IPS-20b (cell line): ENCODE measurements at regions not wholly inside any gene's neighbourhood (a gene's known extent, or its start where the extent isn't known, plus 50 kb on each side); places are given as distances from the start of the nearest gene placed in this dataset.

ENCODE experiments used
- H3K27ac ChIP-seq: one replicate; pipeline ENCODE4 v1.5.1; 2013; ENCODE audit warnings: low read length
- H3K27me3 ChIP-seq: 2 replicates; pipeline ENCODE4 v1.6.1; 2013; ENCODE audit warnings: mild to moderate bottlenecking, low read length, inconsistent platforms; ENCODE audit not compliant: insufficient read depth
- H3K36me3 ChIP-seq: 2 replicates; pipeline ENCODE4 v1.6.1; 2013; ENCODE audit warnings: low read depth, mild to moderate bottlenecking, inconsistent platforms, low read length, moderate library complexity; ENCODE audit not compliant: insufficient read depth
- H3K4me1 ChIP-seq: 2 replicates; pipeline ENCODE4 v1.6.1; 2013; ENCODE audit warnings: mild to moderate bottlenecking, control low read depth, inconsistent platforms, low read length, moderate library complexity; ENCODE audit not compliant: insufficient read depth
- H3K4me3 ChIP-seq: 2 replicates; pipeline ENCODE4 v1.5.1; 2013; ENCODE audit warnings: mild to moderate bottlenecking, low read length, inconsistent platforms
- H3K9ac ChIP-seq: 2 replicates; pipeline ENCODE4 v1.6.1; 2013; ENCODE audit warnings: low read depth, mild to moderate bottlenecking, inconsistent platforms, low read length, moderate library complexity
- H3K9me3 ChIP-seq: 2 replicates; pipeline ENCODE4 v1.6.1; 2013; ENCODE audit warnings: mild to moderate bottlenecking, low read depth, low read length, inconsistent platforms; ENCODE audit not compliant: insufficient read depth

- H3K9me3 ChIP-seq, result no peaks in the 10 kb centered on the region
- H3K4me3 ChIP-seq, result no peak overlapping the region
- H3K9ac ChIP-seq, result no peak overlapping the region
- H3K27me3 ChIP-seq, result no peaks in the 10 kb centered on the region
- H3K4me1 ChIP-seq, result peaks cover 6% of the 10 kb centered on the region; the same call in 1 of the 2 replicates
- no peak overlapping the region for H3K27ac ChIP-seq
- no peaks in the 10 kb centered on the region for H3K36me3 ChIP-seq
These were observed 92.0 kb upstream of the GULP1 start for GRCh38 chr2:188199716-188200128.

DNA sequence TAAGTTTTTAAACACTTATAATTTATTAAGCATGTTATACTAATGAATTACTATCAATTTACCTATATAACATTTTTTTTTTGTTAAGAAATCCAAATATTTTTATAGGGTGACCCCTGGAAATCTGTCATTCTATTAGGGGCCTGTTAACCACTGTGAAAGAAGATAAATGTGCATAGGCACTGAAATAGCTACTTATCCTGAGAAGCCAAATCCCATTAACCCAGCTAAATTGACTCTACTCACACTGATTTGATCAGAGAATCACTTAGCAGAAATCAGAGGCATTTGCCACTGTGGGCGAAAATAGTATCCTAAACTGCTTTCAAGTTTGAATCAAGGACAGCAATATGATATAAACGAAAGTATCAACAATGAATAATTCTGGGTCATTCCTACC is 90.0 kb upstream of the GULP1 start:
- no peak overlapping the region for H3K27ac ChIP-seq

DNA sequence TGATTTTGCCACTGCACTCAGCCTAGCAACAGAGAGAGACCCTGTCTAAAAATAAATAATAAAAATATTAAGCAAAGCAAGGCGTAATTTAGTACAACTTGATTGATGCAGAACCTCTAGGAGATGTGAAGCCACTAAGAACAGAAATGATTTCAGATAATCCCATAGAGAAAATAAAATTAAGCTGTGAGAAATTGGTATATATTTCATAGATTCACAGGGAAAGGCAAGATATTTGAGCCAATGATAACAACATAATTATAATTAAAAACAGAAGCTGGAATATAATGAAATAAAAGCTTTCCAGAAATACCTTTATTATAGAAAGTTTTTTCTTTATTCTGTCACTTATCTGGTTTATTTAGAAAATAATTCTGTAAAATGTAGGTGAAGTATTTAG is 88.9 kb upstream of the GULP1 start:
- Histone ChIP-seq H3K36me3 (no peaks in the 10 kb centered on the region), H3K4me1 (no peaks in the 10 kb centered on the region), H3K27me3 (no peaks in the 10 kb centered on the region), H3K27ac (no peak overlapping the region), H3K9me3 (no peaks in the 10 kb centered on the region), H3K4me3 (no peak overlapping the region), H3K9ac (no peak overlapping the region)

More for the DNA sequence above, 90.0 kb upstream of the GULP1 start:
- no peaks in the 10 kb centered on the region for H3K27me3 ChIP-seq
- peaks cover 3% of the 10 kb centered on the region; the same call in 1 of the 2 replicates for H3K4me1 ChIP-seq
- H3K9ac ChIP-seq, result no peak overlapping the region
- no peaks in the 10 kb centered on the region for H3K9me3 ChIP-seq
- no peak overlapping the region for H3K4me3 ChIP-seq
- H3K36me3 ChIP-seq, result no peaks in the 10 kb centered on the region

- Histone ChIP-seq H3K27ac (no peak overlapping the region), H3K9ac (no peak overlapping the region), H3K36me3 (no peaks in the 10 kb centered on the region), H3K4me1 (no peaks in the 10 kb centered on the region), H3K9me3 (no peaks in the 10 kb centered on the region), H3K27me3 (no peaks in the 10 kb centered on the region), H3K4me3 (no peak overlapping the region)
These were observed 87.9 kb upstream of the GULP1 start for GRCh38 chr2:188203776-188204175.

DNA sequence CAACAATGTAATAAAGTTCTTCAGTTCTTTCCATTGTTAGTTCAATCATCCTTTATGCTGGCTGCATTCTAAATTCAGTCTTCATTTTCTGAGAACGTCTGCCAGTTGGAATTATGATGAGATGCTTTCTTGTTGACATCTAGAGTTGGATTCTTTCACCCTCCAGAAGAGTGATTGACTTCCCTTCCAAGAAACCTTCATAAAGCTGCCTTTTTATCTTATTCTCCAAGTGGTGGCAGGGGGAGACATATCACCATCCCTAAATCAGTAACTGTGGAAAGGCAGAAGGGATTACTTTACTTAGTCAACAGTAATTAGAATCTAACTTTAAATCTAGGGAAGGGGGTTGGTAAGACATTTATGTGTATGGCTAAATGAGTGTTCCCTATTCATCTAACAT is 86.8 kb upstream of the GULP1 start:
- H3K27ac ChIP-seq, result no peak overlapping the region
- H3K9ac ChIP-seq, result no peak overlapping the region
- H3K9me3 ChIP-seq, result no peaks in the 10 kb centered on the region
- H3K4me3 ChIP-seq, result no peak overlapping the region
- no peaks in the 10 kb centered on the region for H3K4me1 ChIP-seq
- no peaks in the 10 kb centered on the region for H3K27me3 ChIP-seq
- H3K36me3 ChIP-seq, result no peaks in the 10 kb centered on the region

- Histone ChIP-seq H3K36me3 (no peaks in the 10 kb centered on the region), H3K27me3 (no peaks in the 10 kb centered on the region), H3K4me3 (no peak overlapping the region), H3K27ac (no peak overlapping the region), H3K4me1 (no peaks in the 10 kb centered on the region), H3K9ac (no peak overlapping the region), H3K9me3 (no peaks in the 10 kb centered on the region)
These were observed 84.1 kb upstream of the GULP1 start for GRCh38 chr2:188207554-188207953.

GRCh38 chr2:188209218-188209617 is 82.5 kb upstream of the GULP1 start:
- Histone ChIP-seq H3K9me3 (no peaks in the 10 kb centered on the region), H3K27me3 (no peaks in the 10 kb centered on the region), H3K4me1 (no peaks in the 10 kb centered on the region), H3K4me3 (no peak overlapping the region), H3K9ac (no peak overlapping the region), H3K27ac (no peak overlapping the region), H3K36me3 (no peaks in the 10 kb centered on the region)

- H3K36me3 ChIP-seq, result no peaks in the 10 kb centered on the region
- H3K27me3 ChIP-seq, result no peaks in the 10 kb centered on the region
- no peaks in the 10 kb centered on the region for H3K4me1 ChIP-seq
- no peaks in the 10 kb centered on the region for H3K9me3 ChIP-seq
- no peak overlapping the region for H3K27ac ChIP-seq
- no peak overlapping the region for H3K4me3 ChIP-seq
- no peak overlapping the region for H3K9ac ChIP-seq
These were observed 74.4 kb upstream of the GULP1 start for GRCh38 chr2:188217264-188217663.

- Histone ChIP-seq H3K27me3 (no peaks in the 10 kb centered on the region), H3K27ac (no peak overlapping the region), H3K9me3 (no peaks in the 10 kb centered on the region), H3K4me1 (no peaks in the 10 kb centered on the region), H3K36me3 (no peaks in the 10 kb centered on the region), H3K4me3 (no peak overlapping the region), H3K9ac (no peak overlapping the region)
These were observed 72.1 kb upstream of the GULP1 start for GRCh38 chr2:188219541-188219940.

GRCh38 chr2:188220535-188220934 is 71.1 kb upstream of the GULP1 start:
- no peaks in the 10 kb centered on the region for H3K36me3 ChIP-seq
- no peak overlapping the region for H3K4me3 ChIP-seq
- no peaks in the 10 kb centered on the region for H3K9me3 ChIP-seq
- no peaks in the 10 kb centered on the region for H3K4me1 ChIP-seq
- H3K27me3 ChIP-seq, result no peaks in the 10 kb centered on the region
- H3K9ac ChIP-seq, result no peak overlapping the region
- H3K27ac ChIP-seq, result no peak overlapping the region

GRCh38 chr2:188227713-188228112 is 64.0 kb upstream of the GULP1 start:
- no peak overlapping the region for H3K9ac ChIP-seq
- no peaks in the 10 kb centered on the region for H3K4me1 ChIP-seq
- no peak overlapping the region for H3K4me3 ChIP-seq
- peaks cover 3% of the 10 kb centered on the region; the same call in 1 of the 2 replicates for H3K9me3 ChIP-seq
- no peaks in the 10 kb centered on the region for H3K36me3 ChIP-seq
- H3K27me3 ChIP-seq, result no peaks in the 10 kb centered on the region
- no peak overlapping the region for H3K27ac ChIP-seq

DNA sequence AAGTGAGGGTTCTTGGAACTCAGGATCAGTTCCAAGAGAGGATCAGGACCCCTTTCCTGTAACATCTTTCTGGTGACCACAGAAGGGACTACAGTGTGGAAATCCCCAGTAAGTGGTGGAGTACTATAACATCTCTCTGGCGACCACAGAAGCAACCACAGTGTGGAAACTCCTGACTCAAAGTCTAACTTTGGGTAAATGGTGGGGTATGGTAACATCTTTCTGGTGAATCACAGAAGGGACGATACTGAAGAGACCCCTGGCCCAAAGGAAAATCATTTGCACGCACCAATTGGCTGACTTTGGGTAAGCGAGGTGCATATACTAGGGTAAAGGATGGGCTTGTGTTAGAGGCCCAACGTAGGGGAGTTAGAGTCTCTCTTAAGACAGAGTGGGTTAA is 56.3 kb upstream of the GULP1 start:
- Histone ChIP-seq H3K36me3 (no peaks in the 10 kb centered on the region), H3K9ac (no peak overlapping the region), H3K4me1 (no peaks in the 10 kb centered on the region), H3K27ac (no peak overlapping the region), H3K4me3 (no peak overlapping the region), H3K9me3 (peaks cover 25% of the 10 kb centered on the region), H3K27me3 (no peaks in the 10 kb centered on the region)

DNA sequence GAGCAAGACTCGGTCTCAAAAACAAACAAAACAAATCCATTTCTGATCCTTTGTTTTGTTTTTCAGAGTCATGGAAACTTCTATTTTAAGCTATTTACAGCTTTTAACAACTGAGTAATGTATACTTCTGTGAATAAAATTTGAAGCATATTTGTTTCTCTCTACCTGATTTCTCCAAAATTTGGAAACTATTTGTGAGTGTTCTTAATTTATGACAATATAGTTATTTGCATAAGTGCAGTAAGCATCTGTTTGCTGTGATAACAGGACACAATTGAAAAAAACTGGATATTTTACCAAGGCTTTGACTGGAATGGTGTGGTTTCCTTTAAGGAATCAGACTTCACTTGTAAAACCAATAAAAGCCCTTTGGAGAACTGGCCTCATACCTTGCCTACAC is 53.3 kb upstream of the GULP1 start:
- peaks cover 21% of the 10 kb centered on the region for H3K9me3 ChIP-seq
- H3K27ac ChIP-seq, result no peak overlapping the region
- no peak overlapping the region for H3K4me3 ChIP-seq
- H3K27me3 ChIP-seq, result no peaks in the 10 kb centered on the region
- no peak overlapping the region for H3K9ac ChIP-seq
- H3K36me3 ChIP-seq, result no peaks in the 10 kb centered on the region
- H3K4me1 ChIP-seq, result no peaks in the 10 kb centered on the region
